ENCODE measurements at regions not wholly inside any gene's neighbourhood (a gene's known extent, or its start where the extent isn't known, plus 50 kb on each side); places are given as distances from the start of the nearest gene placed in this dataset.
A peak's percentile ranks its signal among the peaks of the same experiment; 100 is the strongest.

DNA sequence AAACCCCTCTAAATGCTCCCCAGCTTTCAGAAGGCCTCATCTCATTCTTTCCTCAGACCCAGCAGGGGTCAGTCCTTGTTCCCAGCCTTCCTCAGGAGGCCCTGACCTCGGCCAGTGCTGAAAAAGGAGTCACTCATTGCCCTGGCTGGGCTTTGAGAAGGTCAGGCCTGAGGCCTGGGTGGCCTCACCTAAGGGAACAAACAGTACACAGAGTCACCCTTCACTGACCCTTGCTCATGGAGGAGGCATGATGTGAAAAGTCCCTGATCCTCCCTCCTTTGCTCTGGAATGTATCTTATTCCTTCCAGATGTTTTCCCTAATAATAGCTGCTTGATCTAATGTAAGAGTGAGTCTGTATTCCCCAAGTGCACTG lies 117.7 kb upstream of the SLC44A3 start:
- peak in 1 of 3 donors; percentile 42 for TF ChIP-seq POLR2AphosphoS5 (IDR thresholded peaks at IDR 0.05)
- TF ChIP-seq, protein P1, sequence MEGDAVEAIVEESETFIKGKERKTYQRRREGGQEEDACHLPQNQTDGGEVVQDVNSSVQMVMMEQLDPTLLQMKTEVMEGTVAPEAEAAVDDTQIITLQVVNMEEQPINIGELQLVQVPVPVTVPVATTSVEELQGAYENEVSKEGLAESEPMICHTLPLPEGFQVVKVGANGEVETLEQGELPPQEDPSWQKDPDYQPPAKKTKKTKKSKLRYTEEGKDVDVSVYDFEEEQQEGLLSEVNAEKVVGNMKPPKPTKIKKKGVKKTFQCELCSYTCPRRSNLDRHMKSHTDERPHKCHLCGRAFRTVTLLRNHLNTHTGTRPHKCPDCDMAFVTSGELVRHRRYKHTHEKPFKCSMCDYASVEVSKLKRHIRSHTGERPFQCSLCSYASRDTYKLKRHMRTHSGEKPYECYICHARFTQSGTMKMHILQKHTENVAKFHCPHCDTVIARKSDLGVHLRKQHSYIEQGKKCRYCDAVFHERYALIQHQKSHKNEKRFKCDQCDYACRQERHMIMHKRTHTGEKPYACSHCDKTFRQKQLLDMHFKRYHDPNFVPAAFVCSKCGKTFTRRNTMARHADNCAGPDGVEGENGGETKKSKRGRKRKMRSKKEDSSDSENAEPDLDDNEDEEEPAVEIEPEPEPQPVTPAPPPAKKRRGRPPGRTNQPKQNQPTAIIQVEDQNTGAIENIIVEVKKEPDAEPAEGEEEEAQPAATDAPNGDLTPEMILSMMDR (IDR thresholded peaks at IDR 0.05 in 8 of 11, conservative IDR thresholded peaks at IDR 0.05 in 3 of 11) = no peak

Data from spleen (tissue), 7 donors.